HG03521 (cell line): ENCODE measurements at regions not wholly inside any gene's neighbourhood (a gene's known extent, or its start where the extent isn't known, plus 50 kb on each side); places are given as distances from the start of the nearest gene placed in this dataset.
"Not testable (repeated sequence)": the region's sequence is repeated elsewhere in the genome, so short reads cannot be mapped to it uniquely, and the experiment has no call there.

Experiments used
- ATAC-seq: cut with Tn5 transposase; IDR thresholded peaks from one replicate; pipeline ENCODE4 v1.9.1; 2021; ENCODE audit warnings: mild to moderate bottlenecking, moderate library complexity; ENCODE audit not compliant: unreplicated experiment

GRCh38 chr6:26720663-26721218, 61.2 kb upstream of the ZNF322 start:
- ATAC-seq = not testable (repeated sequence)

- not testable (repeated sequence) for ATAC-seq
Measured at GRCh38 chr6:26730019-26730766, 70.6 kb upstream of the ZNF322 start.

DNA sequence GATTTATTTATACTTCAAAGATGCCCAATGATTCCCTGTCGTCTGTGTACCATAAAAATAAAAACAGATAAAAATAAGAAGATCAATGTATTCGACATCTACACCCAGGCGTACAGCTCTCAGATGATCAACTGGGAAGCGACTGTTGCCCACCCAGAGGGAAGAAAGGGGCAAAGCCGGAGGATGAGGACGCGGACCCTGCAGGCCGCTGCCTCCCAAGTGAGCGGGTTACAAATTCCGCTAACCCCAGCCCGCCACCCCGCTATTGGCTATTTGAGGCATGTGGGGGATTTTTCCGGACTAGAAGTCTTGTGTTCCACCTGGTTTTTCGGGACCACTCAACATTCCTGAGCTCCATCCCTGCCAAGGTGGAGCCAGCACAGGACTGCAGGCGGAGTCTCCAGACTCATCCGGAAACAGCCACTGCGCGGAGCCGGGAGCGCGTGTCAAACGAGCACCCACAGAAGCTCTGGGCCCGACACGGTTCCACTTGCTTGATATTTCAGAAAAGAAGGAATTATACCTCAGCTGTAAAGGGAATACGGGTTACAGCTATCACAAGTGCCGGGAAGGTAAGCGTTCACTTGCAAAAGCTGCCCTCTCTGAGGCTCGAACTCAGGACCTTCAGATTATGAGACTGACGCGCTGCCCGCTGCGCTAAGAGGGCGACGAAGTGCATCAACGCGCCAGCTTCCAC, 75.4 kb upstream of the ZNF322 start:
- ATAC-seq = not testable (repeated sequence)

DNA sequence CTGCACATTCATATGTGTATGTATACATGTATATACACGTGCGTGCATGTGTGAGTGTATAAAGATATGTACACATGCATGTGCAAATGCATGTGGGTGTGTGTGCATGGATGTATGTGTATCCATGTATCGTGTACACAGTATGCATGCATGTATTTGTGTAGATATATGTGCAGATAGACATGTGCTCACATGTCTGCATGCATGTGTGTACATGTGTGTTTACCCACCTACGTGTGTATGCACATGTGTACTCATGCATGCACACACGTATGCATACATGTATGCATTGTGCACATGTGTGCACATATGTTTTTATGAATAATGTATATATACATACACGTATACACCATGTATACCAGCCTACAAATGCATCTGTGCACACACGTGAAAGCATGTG, 80.3 kb upstream of the ZNF322 start:
- ATAC-seq = no peak

DNA sequence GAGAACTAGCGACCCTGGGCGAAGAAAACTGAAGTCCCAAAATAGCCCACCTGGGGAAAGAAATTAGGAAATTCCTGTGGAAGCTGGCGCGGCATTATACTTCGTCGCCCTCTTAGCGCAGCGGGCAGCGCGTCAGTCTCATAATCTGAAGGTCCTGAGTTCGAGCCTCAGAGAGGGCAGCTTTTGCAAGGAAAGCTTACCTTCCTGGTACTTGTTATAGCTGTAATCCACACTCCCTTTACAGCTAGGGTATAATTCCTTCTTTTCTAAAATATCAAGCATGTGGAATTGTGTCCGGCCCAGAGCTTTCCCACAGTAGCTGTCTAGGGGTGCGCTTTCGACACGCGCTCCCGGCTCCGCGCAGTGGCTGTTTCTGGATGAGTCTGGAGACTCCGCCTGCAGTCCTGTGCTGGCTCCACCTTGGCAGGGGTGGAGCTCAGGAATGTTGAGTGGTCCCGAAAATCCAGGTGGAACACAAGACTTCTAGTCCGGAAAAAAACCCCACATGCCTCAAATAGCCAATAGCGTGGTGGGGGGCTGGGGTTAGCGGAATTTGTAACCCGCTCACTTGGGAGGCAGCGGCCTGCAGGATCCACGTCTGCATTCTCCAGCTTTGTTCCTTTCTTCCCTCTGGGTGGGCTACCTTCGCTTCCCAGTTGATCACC, 83.7 kb upstream of the ZNF322 start:
- ATAC-seq = no peak

DNA sequence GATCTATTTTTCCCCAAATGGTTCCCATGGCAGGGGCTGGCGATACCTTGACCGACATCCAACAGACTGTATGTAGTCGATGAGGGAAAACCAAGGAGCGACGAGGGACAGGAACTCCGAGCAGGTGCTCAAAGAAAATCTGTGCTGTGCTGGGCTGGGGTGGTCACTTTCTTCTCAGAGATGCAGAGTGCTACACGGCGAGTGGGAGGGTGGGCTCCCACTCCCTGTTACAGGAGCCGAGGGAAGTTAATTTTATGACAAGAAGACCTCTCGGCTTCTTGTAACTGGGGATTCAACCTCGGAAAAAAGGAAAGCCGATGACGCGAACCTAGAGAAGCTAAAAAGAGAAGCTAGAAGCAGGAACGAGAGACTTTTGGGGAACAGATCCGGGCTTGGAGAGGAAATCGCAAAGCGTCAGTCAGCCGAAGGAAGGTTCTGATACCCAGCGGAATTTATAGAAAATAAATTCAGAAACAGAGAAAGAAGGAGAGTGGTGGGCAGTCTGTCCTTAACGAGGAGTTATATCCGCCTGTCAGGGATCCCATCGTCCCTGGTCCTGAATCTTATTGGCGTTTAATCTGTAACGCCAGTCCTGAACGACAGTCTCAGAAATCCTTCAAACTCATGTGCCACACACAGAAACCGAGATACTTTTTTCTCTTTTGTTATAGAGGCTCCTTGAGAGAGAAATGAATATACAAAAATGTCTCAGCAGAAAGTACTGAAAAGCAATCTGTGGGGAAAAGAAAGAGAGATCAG, 84.6 kb upstream of the ZNF322 start:
- no peak for ATAC-seq

- ATAC-seq = not testable (repeated sequence)
Measured at GRCh38 chr6:26744837-26745282, 85.3 kb upstream of the ZNF322 start.

DNA sequence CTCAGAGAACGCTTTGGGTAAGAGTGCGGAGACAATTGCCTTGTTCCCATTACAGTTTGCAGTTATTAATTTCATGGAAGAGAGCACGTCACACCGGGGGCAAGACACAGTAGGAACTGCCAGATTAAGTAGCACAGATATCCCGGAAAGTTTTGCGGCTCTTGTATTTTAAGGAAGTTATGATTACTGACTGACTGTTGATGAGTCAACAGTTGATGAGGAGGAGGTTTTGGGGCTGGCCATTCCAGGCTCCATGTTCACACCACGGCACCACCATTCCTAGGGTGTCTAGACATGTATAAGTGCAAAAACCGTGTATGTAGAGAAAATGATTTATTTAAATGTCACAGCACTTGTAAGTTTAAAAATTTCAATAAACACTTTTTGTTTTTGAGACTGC, 86.4 kb upstream of the ZNF322 start:
- ATAC-seq = not testable (repeated sequence)

DNA sequence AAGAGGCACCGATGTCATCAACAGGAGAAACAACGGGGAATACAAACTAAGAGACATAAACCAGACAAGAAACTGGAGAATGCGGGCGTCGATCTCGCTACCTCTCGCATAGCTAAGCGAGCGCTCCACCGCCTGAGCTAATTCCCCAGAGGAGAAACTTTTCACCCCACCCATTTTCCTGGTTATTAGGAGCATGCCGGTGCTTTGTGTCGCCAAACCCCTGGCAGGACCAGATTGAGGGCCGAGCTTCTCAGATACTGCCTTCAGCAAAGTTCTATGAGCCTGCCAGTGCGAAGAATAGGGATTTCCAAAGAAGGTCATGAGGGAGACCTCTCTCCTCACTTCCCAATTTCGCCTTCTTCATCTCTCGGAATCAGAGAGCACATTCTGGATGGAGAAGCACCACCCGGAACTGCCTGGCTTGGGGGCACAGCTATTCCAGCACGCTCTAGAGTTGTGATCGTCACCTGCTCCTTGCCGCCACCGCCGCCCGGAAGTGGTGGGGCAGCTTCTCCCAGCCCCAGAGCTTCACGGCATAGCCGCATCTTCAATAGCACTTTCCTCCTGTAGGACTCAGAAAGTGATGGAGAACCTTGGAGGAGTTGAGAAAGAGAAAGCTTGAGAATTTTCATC, 89.7 kb upstream of the ZNF322 start:
- ATAC-seq = not testable (repeated sequence)

DNA sequence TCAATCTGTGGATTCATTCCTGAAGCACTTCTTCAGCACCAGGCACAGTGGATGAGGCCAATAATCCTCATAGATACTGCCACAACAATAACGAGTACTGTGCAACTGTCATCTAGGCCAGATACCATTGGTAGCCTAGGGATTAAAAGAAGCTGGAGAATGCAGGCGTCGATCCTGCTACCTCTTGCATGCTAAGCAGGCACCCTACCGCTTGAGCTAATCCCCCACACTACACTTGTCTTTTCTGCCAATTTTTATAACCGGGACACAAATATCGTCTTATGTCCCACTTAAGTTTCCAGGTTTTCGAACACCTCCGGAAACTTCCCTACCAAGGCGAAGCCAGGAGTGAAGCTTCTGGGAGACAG, 90.2 kb upstream of the ZNF322 start:
- ATAC-seq = not testable (repeated sequence)

- ATAC-seq = no peak
Measured at GRCh38 chr6:26754212-26754611, 94.7 kb upstream of the ZNF322 start.

- not testable (repeated sequence) for ATAC-seq
Measured at GRCh38 chr6:26754801-26755200, 95.3 kb upstream of the ZNF322 start.

GRCh38 chr6:26756067-26756805, 96.7 kb upstream of the ZNF322 start:
- ATAC-seq = not testable (repeated sequence)

DNA sequence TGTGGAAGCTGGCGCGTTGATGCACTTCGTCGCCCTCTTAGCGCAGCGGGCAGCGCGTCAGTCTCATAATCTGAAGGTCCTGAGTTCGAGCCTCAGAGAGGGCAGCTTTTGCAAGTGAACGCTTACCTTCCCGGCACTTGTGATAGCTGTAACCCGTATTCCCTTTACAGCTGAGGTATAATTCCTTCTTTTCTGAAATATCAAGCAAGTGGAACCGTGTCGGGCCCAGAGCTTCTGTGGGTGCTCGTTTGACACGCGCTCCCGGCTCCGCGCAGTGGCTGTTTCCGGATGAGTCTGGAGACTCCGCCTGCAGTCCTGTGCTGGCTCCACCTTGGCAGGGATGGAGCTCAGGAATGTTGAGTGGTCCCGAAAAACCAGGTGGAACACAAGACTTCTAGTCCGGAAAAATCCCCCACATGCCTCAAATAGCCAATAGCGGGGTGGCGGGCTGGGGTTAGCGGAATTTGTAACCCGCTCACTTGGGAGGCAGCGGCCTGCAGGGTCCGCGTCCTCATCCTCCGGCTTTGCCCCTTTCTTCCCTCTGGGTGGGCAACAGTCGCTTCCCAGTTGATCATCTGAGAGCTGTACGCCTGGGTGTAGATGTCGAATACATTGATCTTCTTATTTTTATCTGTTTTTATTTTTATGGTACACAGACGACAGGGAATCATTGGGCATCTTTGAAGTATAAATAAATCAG, 106.8 kb upstream of the ZNF322 start:
- ATAC-seq = not testable (repeated sequence)

DNA sequence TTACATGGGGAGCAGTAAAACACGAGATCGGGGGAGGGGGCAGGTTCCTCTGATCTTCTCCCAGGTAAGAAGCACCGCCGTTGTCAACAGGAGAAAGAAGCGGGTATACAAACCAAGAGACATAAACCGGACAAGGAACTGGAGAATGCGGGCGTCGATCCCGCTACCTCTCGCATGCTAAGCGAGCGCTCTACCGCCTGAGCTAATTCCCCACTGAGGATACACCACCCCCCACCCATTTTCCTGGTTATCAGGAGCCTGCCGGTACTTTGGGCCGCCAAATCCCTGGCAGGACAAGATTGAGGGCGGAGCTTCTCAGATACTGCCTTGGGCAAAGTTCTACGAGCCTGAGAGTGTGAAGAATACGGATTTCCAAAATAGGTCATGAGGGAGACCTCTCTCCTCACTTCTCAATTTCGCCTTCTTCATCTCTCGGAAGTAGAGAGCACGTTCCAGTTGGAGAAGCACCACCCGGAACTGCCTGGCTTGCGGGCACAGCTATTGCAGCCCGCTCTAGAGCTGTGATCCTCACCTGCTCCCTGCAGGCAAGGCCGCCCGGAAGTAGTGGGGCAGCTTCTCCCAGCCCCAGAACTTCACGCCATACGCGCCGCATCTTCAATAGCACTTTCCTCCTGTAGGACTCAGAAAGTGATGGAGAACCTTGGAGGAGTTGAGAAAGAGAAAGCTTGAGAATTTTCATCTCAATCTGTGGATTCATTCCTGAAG, 111.6 kb upstream of the ZNF322 start:
- not testable (repeated sequence) for ATAC-seq

GRCh38 chr6:26773414-26773813, 113.9 kb upstream of the ZNF322 start:
- ATAC-seq = not testable (repeated sequence)

DNA sequence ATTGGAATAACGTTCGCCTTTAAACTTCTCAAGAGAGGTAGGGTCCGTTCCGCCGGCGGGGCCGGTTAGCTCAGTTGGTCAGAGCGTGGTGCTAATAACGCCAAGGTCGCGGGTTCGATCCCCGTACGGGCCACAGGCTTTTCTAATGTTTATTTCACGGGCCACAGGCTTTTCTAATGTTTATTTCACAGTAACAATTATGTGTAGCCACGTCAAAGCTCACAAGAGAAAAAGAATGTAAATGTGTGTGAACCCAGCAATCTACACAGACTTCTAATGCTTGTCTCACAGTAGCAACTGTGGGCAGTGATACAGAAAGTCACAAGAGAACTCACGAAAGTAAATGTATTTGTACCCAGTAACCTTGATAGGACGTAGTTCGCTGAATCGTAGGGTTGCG, 121.0 kb upstream of the ZNF322 start:
- not testable (repeated sequence) for ATAC-seq
